ENCODE measurements at regions not wholly inside any gene's neighbourhood (a gene's known extent, or its start where the extent isn't known, plus 50 kb on each side); places are given as distances from the start of the nearest gene placed in this dataset.

GRCh38 chr4:20462426-20463175 is 210.9 kb downstream of the SLIT2 start:
- no peak for DNase-seq

DNA sequence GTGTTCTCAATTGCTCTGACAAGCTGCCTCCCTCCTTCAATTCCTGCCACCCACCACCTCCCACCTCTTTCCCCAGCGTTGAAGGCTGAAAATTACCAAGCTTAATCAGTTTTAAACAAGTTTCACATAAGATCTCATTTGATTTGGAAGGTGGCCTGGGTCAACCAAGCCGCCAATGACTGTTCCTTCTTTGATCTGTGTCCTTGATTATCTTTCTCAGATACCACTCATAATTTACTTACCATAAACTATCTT is 211.4 kb downstream of the SLIT2 start:
- DNase-seq, result no peak

GRCh38 chr4:20464381-20464780 is 212.7 kb downstream of the SLIT2 start:
- no peak for DNase-seq

DNA sequence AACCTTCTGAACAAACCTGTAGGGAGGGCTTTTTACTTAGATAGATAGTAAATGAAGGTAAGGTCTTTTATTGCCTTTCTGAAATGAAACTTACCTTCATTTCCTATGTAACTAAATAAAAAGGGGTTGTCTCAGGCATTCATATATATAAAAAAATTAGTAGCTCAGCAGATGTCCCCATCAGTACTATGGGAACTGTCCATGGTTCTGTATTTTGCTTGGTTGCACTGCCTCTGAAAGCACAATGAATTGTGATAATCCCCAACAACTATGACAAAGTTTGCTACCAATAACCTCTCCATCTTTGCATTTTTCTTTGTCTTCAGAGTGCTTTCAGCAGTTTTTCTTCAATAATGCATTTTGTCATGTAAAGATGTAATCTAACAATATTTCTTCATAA is 222.4 kb downstream of the SLIT2 start:
- DNase-seq, result no peak

DNA sequence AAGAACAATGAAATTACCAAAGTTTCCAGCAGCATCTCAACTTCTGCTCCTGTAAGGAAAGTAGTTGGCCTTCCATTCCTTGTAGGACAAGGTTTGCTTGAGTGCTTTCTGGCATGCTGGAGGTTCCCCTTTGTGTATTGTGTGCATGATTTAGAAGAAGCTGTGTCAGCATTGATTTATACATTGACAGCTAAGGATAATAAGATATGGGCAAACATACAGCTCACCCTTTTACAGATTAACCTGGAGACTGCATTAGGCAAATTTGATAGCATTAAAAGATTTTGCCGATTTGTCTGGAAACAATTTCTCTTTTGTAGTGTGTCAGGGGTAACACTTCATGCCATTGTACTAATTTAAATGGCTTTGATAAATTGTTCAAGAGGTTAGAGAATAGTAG is 221.8 kb upstream of the PACRGL start:
- no peak for DNase-seq

GRCh38 chr4:20480165-20480947 is 219.9 kb upstream of the PACRGL start:
- no peak for DNase-seq

DNA sequence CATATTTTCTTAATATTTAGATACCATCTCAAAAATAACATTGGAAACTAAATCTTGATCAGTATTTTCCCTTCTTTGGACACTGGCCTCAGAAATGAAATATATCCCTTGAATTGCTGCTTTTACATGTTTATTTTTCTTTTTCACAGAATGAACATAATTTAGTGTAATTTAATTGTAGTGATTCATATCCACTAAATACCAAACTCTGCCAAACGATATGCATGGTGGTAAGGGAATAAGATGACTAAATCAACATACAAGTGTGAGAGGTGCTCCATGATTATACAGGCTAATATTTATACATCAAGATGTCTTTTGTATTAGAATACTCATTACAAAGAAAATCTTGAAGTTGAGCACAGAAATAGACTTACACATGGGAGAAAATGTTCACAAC is 216.8 kb upstream of the PACRGL start:
- DNase-seq, result no peak

GRCh38 chr4:20486433-20486832 is 213.8 kb upstream of the PACRGL start:
- no peak for DNase-seq

GRCh38 chr4:20487446-20487845 is 212.8 kb upstream of the PACRGL start:
- DNase-seq, result no peak

DNA sequence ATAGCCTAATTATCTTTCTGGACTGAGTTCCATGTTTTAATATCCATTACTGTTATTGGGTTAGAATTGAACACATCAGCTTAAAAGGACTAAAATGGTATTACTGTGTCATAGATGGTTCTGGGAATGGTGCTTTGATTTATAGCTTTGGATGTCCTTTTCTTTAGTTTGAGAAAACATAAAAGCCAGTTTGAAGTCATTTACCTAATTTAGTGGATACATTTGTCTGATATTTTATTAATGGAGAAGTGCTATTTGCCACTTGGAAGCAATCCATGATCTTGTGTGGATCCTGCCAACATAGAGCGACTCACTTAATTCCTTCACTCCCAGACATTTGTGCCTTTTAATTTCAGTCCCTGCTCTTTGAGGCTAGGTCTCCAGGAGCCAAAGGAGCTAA is 212.4 kb upstream of the PACRGL start:
- DNase-seq, result no peak

DNA sequence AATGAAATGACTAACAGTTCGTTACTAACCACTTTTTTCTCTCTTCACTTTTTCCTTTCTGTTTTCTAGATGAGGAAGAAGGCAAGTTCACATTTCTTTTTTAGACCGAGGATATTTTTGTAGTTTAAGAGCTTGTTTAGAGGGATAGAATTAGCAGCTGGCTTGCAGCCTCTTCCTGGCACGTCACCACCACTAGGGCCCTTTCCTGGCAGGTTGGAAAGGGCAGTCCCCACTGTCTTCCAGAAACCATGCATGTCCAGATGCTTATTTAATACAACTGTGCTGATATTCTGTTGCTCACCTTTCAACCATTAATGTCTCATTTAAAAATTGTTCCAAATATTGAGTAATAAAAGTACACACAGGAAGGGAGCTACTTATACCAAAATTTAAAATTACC is 209.5 kb upstream of the PACRGL start:
- DNase-seq, result no peak

DNA sequence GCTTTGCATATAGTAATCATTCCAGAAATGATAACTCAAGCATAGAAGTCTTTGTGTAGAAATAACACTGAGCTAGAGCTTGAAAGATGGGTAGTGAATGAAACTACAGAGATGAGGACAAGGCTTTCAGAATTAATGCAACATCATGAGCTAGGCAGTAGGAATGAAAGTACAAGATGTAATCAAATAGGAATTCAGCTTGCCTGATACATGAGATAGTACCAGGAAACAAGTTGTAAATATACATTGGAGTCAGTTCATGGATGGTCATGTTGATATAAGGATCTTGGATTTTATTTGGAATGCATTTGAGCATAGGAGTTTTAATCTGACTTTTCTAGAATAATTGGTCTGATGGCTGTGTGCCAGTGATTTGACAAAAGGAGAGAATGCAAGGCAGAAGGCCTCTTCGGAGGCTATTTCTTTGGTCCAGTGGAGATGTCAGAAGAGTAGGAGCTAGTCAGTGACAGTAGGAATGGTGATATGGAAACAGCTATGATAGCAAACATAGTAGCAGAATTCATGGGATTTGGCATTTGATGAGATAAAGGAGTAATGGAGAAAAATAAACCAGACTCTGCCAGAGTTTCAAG is 206.4 kb upstream of the PACRGL start:
- no peak for DNase-seq

DNA sequence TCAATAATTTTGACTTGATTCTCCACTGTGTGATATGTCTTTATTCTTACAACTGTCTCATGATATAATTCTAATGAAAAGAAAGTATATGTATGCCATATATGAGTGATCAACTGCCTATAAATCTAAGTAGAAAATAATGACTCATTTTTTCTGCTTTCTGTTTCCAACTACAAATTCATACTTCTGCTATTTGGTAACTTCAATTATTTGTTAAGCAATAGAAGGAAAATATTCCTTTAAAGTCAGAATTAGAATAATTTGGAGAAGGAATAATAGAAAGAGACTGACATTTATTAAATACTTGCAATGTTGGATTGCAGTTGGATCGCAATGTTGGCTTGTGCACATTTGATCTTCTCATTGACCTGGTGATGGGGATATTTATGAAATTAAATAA is 204.2 kb upstream of the PACRGL start:
- DNase-seq, result no peak

- no peak for DNase-seq
Measured at GRCh38 chr4:20504146-20504545, 196.1 kb upstream of the PACRGL start.

- no peak for DNase-seq
Measured at GRCh38 chr4:20505927-20506326, 194.3 kb upstream of the PACRGL start.

DNA sequence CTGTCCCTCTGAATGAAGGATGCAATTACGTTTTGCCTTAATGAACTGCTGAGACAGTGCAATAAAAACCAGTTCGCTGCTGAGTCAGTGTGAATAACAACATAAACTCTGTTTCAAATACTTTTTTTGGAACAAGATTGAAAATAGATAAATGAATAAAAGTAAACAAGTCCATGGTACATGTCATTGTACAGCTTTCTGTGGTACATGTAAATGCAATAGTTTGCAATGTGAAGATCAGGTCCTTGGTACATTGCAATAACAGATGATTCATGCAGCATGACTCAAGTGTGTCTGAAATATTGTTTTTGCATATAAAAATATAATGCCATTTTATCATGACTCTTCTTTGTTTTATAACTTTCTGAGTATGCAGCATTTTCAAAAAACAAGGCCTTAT is 193.4 kb upstream of the PACRGL start:
- DNase-seq, result no peak

GRCh38 chr4:20509315-20509714 is 190.9 kb upstream of the PACRGL start:
- DNase-seq, result no peak

DNA sequence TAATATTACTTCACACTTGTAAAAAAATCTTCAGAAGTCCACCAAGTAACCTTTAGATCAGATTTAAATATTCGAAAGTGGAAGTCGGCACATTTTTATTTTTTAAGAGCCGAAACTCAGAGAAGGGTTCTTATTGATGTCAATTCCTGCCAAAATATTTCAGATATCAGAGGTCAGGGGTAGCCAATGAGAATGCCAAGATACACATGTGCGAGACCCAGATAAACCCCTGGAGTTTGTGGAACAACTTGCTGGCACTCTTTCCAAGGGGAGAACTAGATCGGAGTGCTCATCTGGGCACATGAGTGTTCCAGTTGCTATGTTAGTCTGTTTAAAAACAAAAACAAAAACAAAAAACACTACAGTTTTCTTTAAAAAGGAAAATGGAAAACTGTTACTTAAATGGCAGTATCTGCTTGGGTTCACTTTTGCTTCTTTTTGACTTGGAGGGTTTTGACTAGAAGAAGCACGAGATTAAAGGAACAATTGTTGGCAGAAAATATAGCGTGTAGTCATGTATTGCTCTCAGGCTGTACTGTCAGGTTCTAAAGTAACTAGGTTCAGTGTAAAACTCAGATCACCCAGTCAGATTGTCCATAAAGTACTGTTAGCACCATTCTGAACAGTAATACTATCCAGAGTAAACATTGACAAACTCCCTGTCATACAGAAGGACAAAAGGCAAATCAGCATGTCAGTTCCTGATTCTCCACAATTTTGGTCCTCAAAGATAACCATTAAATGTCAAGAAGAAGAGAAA is 188.0 kb upstream of the PACRGL start:
- DNase-seq, result no peak

DNA sequence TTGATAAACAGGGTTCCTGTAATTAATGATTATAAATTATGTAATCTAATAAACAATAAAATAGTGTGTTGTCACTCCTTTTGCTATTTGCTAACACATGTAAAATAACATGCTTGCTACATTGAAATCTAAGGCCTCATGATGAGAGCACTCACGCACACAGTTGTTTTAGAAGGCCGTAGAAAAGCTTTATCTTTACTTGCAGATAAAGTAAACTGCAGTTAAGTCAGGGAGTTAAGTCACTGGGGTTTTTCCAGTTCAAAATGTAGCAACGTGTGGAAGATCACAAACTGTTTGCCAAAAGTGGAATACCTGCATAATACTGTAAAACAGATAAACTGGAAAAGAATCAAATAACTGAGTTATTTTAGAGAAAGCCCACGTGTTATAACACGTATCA is 187.3 kb upstream of the PACRGL start:
- DNase-seq, result no peak

DNA sequence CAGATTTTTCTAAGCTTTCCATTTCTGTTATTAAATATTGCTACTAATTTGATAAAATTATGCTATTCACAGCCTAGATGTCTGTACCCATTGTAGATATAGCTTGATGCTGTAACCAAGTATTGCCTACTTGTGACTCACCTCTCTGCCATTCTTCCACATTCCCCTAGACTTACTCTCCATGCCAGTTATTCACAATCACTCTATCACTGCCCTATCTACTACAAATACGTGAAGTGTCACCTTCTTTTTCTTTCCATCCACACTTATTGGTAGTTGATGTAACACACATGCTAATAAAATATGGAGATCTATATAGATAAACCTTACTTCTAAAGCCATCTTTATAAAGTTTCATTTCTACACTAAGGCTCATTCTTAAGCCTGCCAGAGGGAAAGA is 179.4 kb upstream of the PACRGL start:
- no peak for DNase-seq

DNA sequence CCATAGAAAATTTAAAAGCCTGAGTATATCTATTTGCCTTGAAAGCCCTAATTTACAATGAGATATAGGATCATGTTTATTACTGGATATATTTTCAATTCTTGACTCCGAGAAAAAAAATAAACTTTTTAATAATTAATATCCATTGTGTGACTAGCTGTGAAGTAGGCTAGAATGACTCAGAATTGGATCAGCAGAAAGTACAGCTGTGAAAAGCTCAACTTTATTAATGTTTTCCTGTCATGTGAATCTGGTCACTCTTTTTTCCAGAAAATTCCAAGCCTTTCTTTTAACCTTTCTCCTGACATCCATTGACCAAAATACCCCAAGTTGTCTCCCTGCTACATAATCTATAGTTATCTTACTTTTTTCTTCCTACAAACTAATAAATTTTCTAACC is 171.8 kb upstream of the PACRGL start:
- no peak for DNase-seq

DNA sequence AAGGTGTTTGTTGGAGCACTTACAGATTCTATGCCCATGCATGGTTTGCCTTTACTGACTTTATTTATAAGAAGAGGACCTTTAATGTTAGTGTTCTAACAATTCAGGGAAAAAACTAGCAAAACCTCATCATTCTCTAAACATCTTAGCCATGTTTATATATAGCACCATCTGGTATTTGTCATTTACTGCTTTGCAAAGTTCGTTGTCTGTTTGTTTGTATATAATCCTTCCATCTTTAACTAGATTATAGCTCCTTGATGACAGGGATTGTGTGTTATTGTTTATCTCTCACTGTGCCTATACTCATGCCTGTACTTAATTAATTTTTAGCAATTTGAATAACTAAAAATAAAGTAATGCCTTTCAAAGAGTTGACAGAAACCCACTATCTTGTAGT is 170.6 kb upstream of the PACRGL start:
- DNase-seq, result no peak

DNA sequence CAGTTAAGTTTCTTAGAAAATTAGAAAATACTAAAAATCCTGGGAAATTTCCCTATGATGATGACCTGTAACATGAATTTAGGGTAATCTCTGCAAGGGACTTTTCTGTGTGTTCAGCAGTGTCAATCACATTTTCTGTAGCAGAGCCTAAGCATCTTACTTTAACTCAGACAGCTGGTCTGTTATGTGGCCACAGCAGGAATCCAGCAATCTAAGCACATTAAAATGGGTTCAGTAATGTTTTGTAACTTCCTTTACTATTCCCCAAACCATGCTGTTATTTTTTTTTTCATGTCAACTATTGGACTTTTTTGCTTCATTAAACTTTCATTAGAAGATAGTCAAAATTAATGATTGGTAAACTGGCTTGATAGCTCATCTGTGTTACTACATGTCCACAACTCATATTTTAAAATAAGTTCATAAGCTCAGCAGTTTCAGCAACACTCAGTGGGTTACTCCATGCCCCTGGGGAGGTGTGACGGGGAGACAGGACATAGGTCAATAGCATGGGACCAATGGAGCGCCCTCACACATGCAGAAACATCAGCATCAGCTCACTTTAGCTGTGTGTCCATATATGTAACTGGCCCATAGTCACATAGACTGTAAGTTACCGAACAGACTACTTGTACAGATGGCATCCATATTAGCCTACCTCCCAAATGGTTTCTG is 168.0 kb upstream of the PACRGL start:
- no peak for DNase-seq
